Astrocyte (in vitro differentiated cells and primary cell): ENCODE measurements at regions not wholly inside any gene's neighbourhood (a gene's known extent, or its start where the extent isn't known, plus 50 kb on each side); places are given as distances from the start of the nearest gene placed in this dataset.

Experiments
- DNase-seq: peaks from one replicate; pipeline ENCODE4 v3.0.0-alpha.2; 2010; ENCODE audit warnings: low read depth
- FAIRE-seq: peaks from 2 replicates; lab custom pipeline; 2011; peaks lifted over from hg19 to GRCh38; lab: Jason Lieb, UNC
- H2AFZ ChIP-seq: 2 replicates; pipeline ENCODE4 v1.6.0; 2012; ENCODE audit warnings: low read depth, low read length, inconsistent platforms
- H3K27ac ChIP-seq: 2 replicates; pipeline ENCODE4 v1.5.1; 2011; ENCODE audit warnings: low read depth, low read length, inconsistent platforms
- H3K27me3 ChIP-seq: 2 replicates; pipeline ENCODE4 v1.6.0; 2011; ENCODE audit warnings: low read length, inconsistent platforms; ENCODE audit not compliant: insufficient read depth
- H3K36me3 ChIP-seq: 2 replicates; pipeline ENCODE4 v1.5.1; 2011; ENCODE audit warnings: low read length, inconsistent platforms; ENCODE audit not compliant: insufficient read depth
- H3K4me1 ChIP-seq: 2 replicates; pipeline ENCODE4 v1.5.1; 2011; ENCODE audit warnings: low read length, inconsistent platforms; ENCODE audit not compliant: insufficient read depth
- H3K4me2 ChIP-seq: 2 replicates; pipeline ENCODE4 v1.6.0; 2012; ENCODE audit warnings: low read length, inconsistent platforms
- H3K4me3 ChIP-seq: 2 replicates; pipeline ENCODE4 v1.5.1; 2011; ENCODE audit warnings: low read depth, mild to moderate bottlenecking, low read length, inconsistent platforms; ENCODE audit not compliant: insufficient read depth
- H3K79me2 ChIP-seq: 2 replicates; pipeline ENCODE4 v1.6.0; 2012; ENCODE audit warnings: mild to moderate bottlenecking, low read length, inconsistent platforms; ENCODE audit not compliant: insufficient read depth
- H3K9ac ChIP-seq: 2 replicates; pipeline ENCODE4 v1.6.0; 2012; ENCODE audit warnings: mild to moderate bottlenecking, low read length, inconsistent platforms
- H3K9me3 ChIP-seq: 2 replicates; pipeline ENCODE4 v1.5.1; 2012; ENCODE audit warnings: low read depth, mild to moderate bottlenecking, low read length, inconsistent platforms; ENCODE audit not compliant: insufficient read depth
- H4K20me1 ChIP-seq: 2 replicates; pipeline ENCODE4 v1.6.0; 2012; ENCODE audit warnings: low read length, inconsistent platforms; ENCODE audit not compliant: insufficient read depth
- H3K27ac Mint-ChIP-seq: one replicate; pipeline ENCODE4 v1.8.0; 2021; ENCODE audit warnings: mild to moderate bottlenecking, mixed read lengths; ENCODE audit not compliant: unreplicated experiment
- H3K27me3 Mint-ChIP-seq: one replicate; pipeline ENCODE4 v1.8.0; 2021; ENCODE audit warnings: low read depth, mixed read lengths; ENCODE audit not compliant: unreplicated experiment
- H3K36me3 Mint-ChIP-seq: one replicate; pipeline ENCODE4 v1.8.0; 2021; ENCODE audit warnings: low read depth, mixed read lengths; ENCODE audit not compliant: unreplicated experiment
- H3K4me1 Mint-ChIP-seq: one replicate; pipeline ENCODE4 v1.8.0; 2021; ENCODE audit warnings: low read depth, mixed read lengths; ENCODE audit not compliant: unreplicated experiment
- H3K4me3 Mint-ChIP-seq: one replicate; pipeline ENCODE4 v1.8.0; 2021; ENCODE audit warnings: mild to moderate bottlenecking, moderate library complexity, mixed read lengths; ENCODE audit not compliant: unreplicated experiment
- H3K9me3 Mint-ChIP-seq: one replicate; pipeline ENCODE4 v1.8.0; 2021; ENCODE audit warnings: mild to moderate bottlenecking, mixed read lengths; ENCODE audit not compliant: unreplicated experiment
- CTCF ChIP-seq: IDR thresholded peaks from 2 replicates; pipeline ENCODE4 v1.5.1; 2011; ENCODE audit warnings: low read depth, mild to moderate bottlenecking, inconsistent platforms, low read length, moderate library complexity; ENCODE audit not compliant: insufficient read depth
- EZH2 ChIP-seq: IDR thresholded peaks from 2 replicates; pipeline ENCODE4 v1.6.1; 2012; ENCODE audit warnings: mild to moderate bottlenecking, low read length, inconsistent platforms; ENCODE audit not compliant: insufficient read depth

GRCh38 chr18:22504251-22505030, 86.7 kb upstream of the CTAGE1 start:
- no peaks in the 10 kb centered on the region for H3K36me3 Mint-ChIP-seq
- H3K79me2 ChIP-seq, result no peaks in the 10 kb centered on the region
- H3K4me1 Mint-ChIP-seq, result peaks cover 9% of the 10 kb centered on the region
- peaks cover under 1% of the 10 kb centered on the region for H3K9me3 Mint-ChIP-seq
- H3K27me3 ChIP-seq, result no peaks in the 10 kb centered on the region
- DNase-seq (peak; percentile 25), FAIRE-seq (no peak)
- no peak overlapping the region for H3K27ac ChIP-seq
- H3K9me3 ChIP-seq, result no peaks in the 10 kb centered on the region
- peaks cover 1% of the 10 kb centered on the region for H3K27me3 Mint-ChIP-seq
- no peaks in the 10 kb centered on the region for H4K20me1 ChIP-seq
- no peak overlapping the region for H3K4me3 ChIP-seq
- TF ChIP-seq EZH2 (no peak), CTCF (no peak)
- no peak overlapping the region for H2AFZ ChIP-seq
- no peak overlapping the region for H3K9ac ChIP-seq
- peaks cover 5% of the 10 kb centered on the region for H3K4me1 ChIP-seq
- H3K27ac Mint-ChIP-seq, result peak overlapping the region; percentile 4
- H3K36me3 ChIP-seq, result no peaks in the 10 kb centered on the region
- no peak overlapping the region for H3K4me3 Mint-ChIP-seq
- peak overlapping the region; percentile 0 for H3K4me2 ChIP-seq

- no peak overlapping the region for H3K4me3 Mint-ChIP-seq
- no peak overlapping the region for H3K4me3 ChIP-seq
- H3K36me3 Mint-ChIP-seq, result no peaks in the 10 kb centered on the region
- no peak overlapping the region for H3K27ac ChIP-seq
- H3K4me1 ChIP-seq, result peaks cover 5% of the 10 kb centered on the region
- H3K4me2 ChIP-seq, result peak overlapping the region; percentile 0
- peaks cover 3% of the 10 kb centered on the region for H3K9me3 Mint-ChIP-seq
- TF ChIP-seq EZH2, result no peak
- no peak for TF ChIP-seq CTCF
- H4K20me1 ChIP-seq, result no peaks in the 10 kb centered on the region
- H3K27me3 ChIP-seq, result no peaks in the 10 kb centered on the region
- no peaks in the 10 kb centered on the region for H3K36me3 ChIP-seq
- H3K9ac ChIP-seq, result no peak overlapping the region
- peak overlapping the region; percentile 4 for H3K27ac Mint-ChIP-seq
- peaks cover 9% of the 10 kb centered on the region for H3K4me1 Mint-ChIP-seq
- no peak for FAIRE-seq
- DNase-seq, result peak; percentile 27
- H3K79me2 ChIP-seq, result no peaks in the 10 kb centered on the region
- peaks cover 1% of the 10 kb centered on the region for H3K27me3 Mint-ChIP-seq
- H2AFZ ChIP-seq, result no peak overlapping the region
- H3K9me3 ChIP-seq, result no peaks in the 10 kb centered on the region
Observed at GRCh38 chr18:22505141-22505591, 87.5 kb upstream of the CTAGE1 start.

- Histone ChIP-seq H3K79me2 (no peaks in the 10 kb centered on the region), H2AFZ (no peak overlapping the region), H3K27me3 (no peaks in the 10 kb centered on the region), H4K20me1 (no peaks in the 10 kb centered on the region), H3K9me3 (no peaks in the 10 kb centered on the region), H3K36me3 (no peaks in the 10 kb centered on the region), H3K4me3 (no peak overlapping the region), H3K4me1 (peaks cover 5% of the 10 kb centered on the region), H3K27ac (no peak overlapping the region), H3K4me2 (no peak overlapping the region), H3K9ac (no peak overlapping the region)
- FAIRE-seq, result no peak
- no peaks in the 10 kb centered on the region for H3K36me3 Mint-ChIP-seq
- DNase-seq, result no peak
- H3K4me3 Mint-ChIP-seq, result no peak overlapping the region
- peaks cover 1% of the 10 kb centered on the region for H3K27me3 Mint-ChIP-seq
- H3K4me1 Mint-ChIP-seq, result peaks cover 9% of the 10 kb centered on the region
- H3K27ac Mint-ChIP-seq, result no peak overlapping the region
- H3K9me3 Mint-ChIP-seq, result peaks cover 3% of the 10 kb centered on the region
- TF ChIP-seq CTCF (no peak), EZH2 (no peak)
Observed at GRCh38 chr18:22507055-22507454, 89.3 kb upstream of the CTAGE1 start.
